WTC11 (cell line): ENCODE measurements at regions not wholly inside any gene's neighbourhood (a gene's known extent, or its start where the extent isn't known, plus 50 kb on each side); places are given as distances from the start of the nearest gene placed in this dataset.

ENCODE experiments used
- ATAC-seq: fragments of 200-7000 bp; cut with Tn5 transposase; 2 replicates; pipeline ENCODE4 v1.10.0; 2021; ENCODE audit warnings: mild to moderate bottlenecking, moderate library complexity
- CTCF ChIA-PET: fragments of 300-600 bp; sonication (Branson Sonifier 250); formaldehyde crosslinking; loops from one replicate; lab custom pipeline; 2021; ENCODE audit warnings: antibody characterized with exemption; lab: Charles Lee
- POLR2A ChIA-PET: fragments of 350-600 bp; sonication (Branson Sonifier 250); formaldehyde crosslinking; loops from one replicate; lab custom pipeline; 2021; ENCODE audit warnings: antibody characterized with exemption; lab: Charles Lee
- DNase-seq: peaks from one replicate; pipeline ENCODE4 v3.0.0; 2021; ENCODE audit warnings: low spot score
- H3K27ac Mint-ChIP-seq: 2 replicates; pipeline ENCODE4 v1.8.0; 2021; ENCODE audit warnings: mixed read lengths
- H3K27me3 Mint-ChIP-seq: 2 replicates; pipeline ENCODE4 v1.8.0; 2021; ENCODE audit warnings: low read depth, mild to moderate bottlenecking, moderate library complexity, mixed read lengths
- H3K36me3 Mint-ChIP-seq: 2 replicates; pipeline ENCODE4 v1.8.0; 2021; ENCODE audit warnings: mixed read lengths
- H3K4me1 Mint-ChIP-seq: 2 replicates; pipeline ENCODE4 v1.8.0; 2022; ENCODE audit warnings: mixed read lengths
- H3K4me3 Mint-ChIP-seq: 2 replicates; pipeline ENCODE4 v1.8.0; 2021; ENCODE audit warnings: mild to moderate bottlenecking, moderate library complexity, mixed read lengths
- H3K9me3 Mint-ChIP-seq: 2 replicates; pipeline ENCODE4 v1.8.0; 2021; ENCODE audit warnings: mixed read lengths
- AFF4 ChIP-seq: sonication (generic); formaldehyde crosslinking; IDR thresholded peaks from 2 replicates; pipeline ENCODE4 v1.8.1; 2023; ENCODE audit warnings: mild to moderate bottlenecking, missing genetic modification reagents, borderline replicate concordance
- ARID4B ChIP-seq: sonication (generic); formaldehyde crosslinking; IDR thresholded peaks from 2 replicates; pipeline ENCODE4 v1.8.0; 2023; ENCODE audit warnings: missing genetic modification reagents, mild to moderate bottlenecking, borderline replicate concordance
- ATF3 ChIP-seq: sonication (generic); formaldehyde crosslinking; conservative IDR thresholded peaks from 2 replicates; pipeline ENCODE4 v1.8.1; 2022; ENCODE audit warnings: mild to moderate bottlenecking, missing genetic modification reagents
- ESRRA ChIP-seq: sonication (generic); formaldehyde crosslinking; IDR thresholded peaks from 2 replicates; pipeline ENCODE4 v1.8.1; 2022; ENCODE audit warnings: mild to moderate bottlenecking, missing genetic modification reagents, borderline replicate concordance
- ETV6 ChIP-seq: sonication (generic); formaldehyde crosslinking; IDR thresholded peaks from 2 replicates; pipeline ENCODE4 v1.8.1; 2022; ENCODE audit warnings: mild to moderate bottlenecking, missing genetic modification reagents
- JUN ChIP-seq: sonication (generic); formaldehyde crosslinking; IDR thresholded peaks from 2 replicates; pipeline ENCODE4 v1.8.0; 2023; ENCODE audit warnings: mild to moderate bottlenecking, missing genetic modification reagents
- MLX ChIP-seq: sonication (generic); formaldehyde crosslinking; IDR thresholded peaks from 2 replicates; pipeline ENCODE4 v1.8.1; 2023; ENCODE audit warnings: mild to moderate bottlenecking, missing genetic modification reagents, moderate library complexity
- NR1H2 ChIP-seq: sonication (generic); formaldehyde crosslinking; IDR thresholded peaks from 2 replicates; pipeline ENCODE4 v1.9.0; 2021; ENCODE audit warnings: mild to moderate bottlenecking, moderate library complexity, missing genetic modification reagents
- NR2C2 ChIP-seq: sonication (generic); formaldehyde crosslinking; IDR thresholded peaks from 2 replicates; pipeline ENCODE4 v1.8.0; 2022; ENCODE audit warnings: mild to moderate bottlenecking, missing genetic modification reagents
- NR3C1 ChIP-seq: sonication (generic); formaldehyde crosslinking; conservative IDR thresholded peaks from 2 replicates; pipeline ENCODE4 v1.8.1; 2023; ENCODE audit warnings: low read depth, mild to moderate bottlenecking, missing genetic modification reagents
- PRDM15 ChIP-seq: sonication (generic); formaldehyde crosslinking; IDR thresholded peaks from 2 replicates; pipeline ENCODE4 v1.8.0; 2022; ENCODE audit warnings: missing genetic modification reagents
- ZMAT4 ChIP-seq: fragments of 250-450 bp; sonication (Bioruptor Pico); IDR thresholded peaks from 2 replicates; pipeline ENCODE4 v1.9.0; 2021; ENCODE audit warnings: mild to moderate bottlenecking
- ZNF121 ChIP-seq: sonication (generic); formaldehyde crosslinking; IDR thresholded peaks from 2 replicates; pipeline ENCODE4 v1.8.0; 2023; ENCODE audit warnings: missing genetic modification reagents
- ZNF512 ChIP-seq: sonication (generic); formaldehyde crosslinking; IDR thresholded peaks from 2 replicates; pipeline ENCODE4 v1.8.1; 2022; ENCODE audit warnings: missing genetic modification reagents, borderline replicate concordance
- ZNF671 ChIP-seq: fragments of 250-450 bp; sonication (Bioruptor Pico); IDR thresholded peaks from 2 replicates; pipeline ENCODE4 v1.8.0; 2021; ENCODE audit warnings: mild to moderate bottlenecking

- TF ChIP-seq ARID4B (no peak), NR2C2 (CRISPR knock-in tag) (no peak), ETV6 (CRISPR knock-in tag) (no peak), ZNF121 (CRISPR knock-in tag) (no peak), NR3C1 (CRISPR knock-in tag) (no peak), AFF4 (CRISPR knock-in tag) (no peak), PRDM15 (CRISPR knock-in tag) (no peak), MLX (CRISPR knock-in tag) (no peak)
Observed at GRCh38 chrY:7452246-7452645, 540.7 kb upstream of the AMELY start (continued).

GRCh38 chrY:7449860-7450259 lies 538.3 kb upstream of the AMELY start:
- H3K27me3 Mint-ChIP-seq, result no peaks in the 10 kb centered on the region
- no peaks in the 10 kb centered on the region for H3K4me1 Mint-ChIP-seq
- TF ChIP-seq NR1H2 (no peak), PRDM15 (CRISPR knock-in tag) (no peak), ZNF512 (CRISPR knock-in tag) (no peak), JUN (CRISPR knock-in tag) (no peak), ZMAT4 (no peak), ESRRA (CRISPR knock-in tag) (no peak), ATF3 (CRISPR knock-in tag) (no peak), ZNF671 (CRISPR knock-in tag) (no peak)
- TF ChIP-seq, all 79 proteins: peak for 0
- CTCF ChIA-PET, result no interaction called here
- POLR2A ChIA-PET, result no interaction called here
- no peaks in the 10 kb centered on the region for H3K9me3 Mint-ChIP-seq
- DNase-seq (no peak), ATAC-seq (no peak)
- no peaks in the 10 kb centered on the region for H3K36me3 Mint-ChIP-seq
- no peak overlapping the region for H3K27ac Mint-ChIP-seq
- no peak overlapping the region for H3K4me3 Mint-ChIP-seq
